Vagina (tissue), 2 donors: ENCODE measurements at regions not wholly inside any gene's neighbourhood (a gene's known extent, or its start where the extent isn't known, plus 50 kb on each side); places are given as distances from the start of the nearest gene placed in this dataset.

Experiments
- POLR2AphosphoS5 ChIP-seq, 2 donors: sonication (generic); formaldehyde crosslinking; IDR thresholded peaks; one replicate each; pipeline ENCODE4 v1.9.0; 2017; ENCODE audit warnings: antibody characterized with exemption in 2 of 2, mild to moderate bottlenecking in 2 of 2, low read depth in 1 of 2; ENCODE audit not compliant: insufficient read depth in 1 of 2
- TF ChIP-seq, protein P1 (sequence below), 3 experiments: fragments of 450-650 bp in 2 of 3; fragments of 200-600 bp in 1 of 3; sonication (generic) in 1 of 3; IDR thresholded peaks; one replicate each; pipeline ENCODE4 v1.5.1; 2017 to 2019; ENCODE audit warnings: antibody characterized with exemption in 3 of 3, mild to moderate bottlenecking in 2 of 3, moderate library complexity in 2 of 3

GRCh38 chr22:34255042-34255441 is 334.8 kb upstream of the LARGE1 start:
- TF ChIP-seq, protein P1, sequence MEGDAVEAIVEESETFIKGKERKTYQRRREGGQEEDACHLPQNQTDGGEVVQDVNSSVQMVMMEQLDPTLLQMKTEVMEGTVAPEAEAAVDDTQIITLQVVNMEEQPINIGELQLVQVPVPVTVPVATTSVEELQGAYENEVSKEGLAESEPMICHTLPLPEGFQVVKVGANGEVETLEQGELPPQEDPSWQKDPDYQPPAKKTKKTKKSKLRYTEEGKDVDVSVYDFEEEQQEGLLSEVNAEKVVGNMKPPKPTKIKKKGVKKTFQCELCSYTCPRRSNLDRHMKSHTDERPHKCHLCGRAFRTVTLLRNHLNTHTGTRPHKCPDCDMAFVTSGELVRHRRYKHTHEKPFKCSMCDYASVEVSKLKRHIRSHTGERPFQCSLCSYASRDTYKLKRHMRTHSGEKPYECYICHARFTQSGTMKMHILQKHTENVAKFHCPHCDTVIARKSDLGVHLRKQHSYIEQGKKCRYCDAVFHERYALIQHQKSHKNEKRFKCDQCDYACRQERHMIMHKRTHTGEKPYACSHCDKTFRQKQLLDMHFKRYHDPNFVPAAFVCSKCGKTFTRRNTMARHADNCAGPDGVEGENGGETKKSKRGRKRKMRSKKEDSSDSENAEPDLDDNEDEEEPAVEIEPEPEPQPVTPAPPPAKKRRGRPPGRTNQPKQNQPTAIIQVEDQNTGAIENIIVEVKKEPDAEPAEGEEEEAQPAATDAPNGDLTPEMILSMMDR (IDR thresholded peaks at IDR 0.05): no peak
- no peak for TF ChIP-seq POLR2AphosphoS5 (IDR thresholded peaks at IDR 0.05; ENCODE audit: insufficient read depth in 1 of 2, low read depth in 1 of 2)
